WTC11 (cell line): ENCODE measurements at regions not wholly inside any gene's neighbourhood (a gene's known extent, or its start where the extent isn't known, plus 50 kb on each side); places are given as distances from the start of the nearest gene placed in this dataset.

Experiments
- ATAC-seq: fragments of 200-7000 bp; cut with Tn5 transposase; 2 replicates; pipeline ENCODE4 v1.10.0; 2021; ENCODE audit warnings: mild to moderate bottlenecking, moderate library complexity
- CTCF ChIA-PET: fragments of 300-600 bp; sonication (Branson Sonifier 250); formaldehyde crosslinking; loops from one replicate; lab custom pipeline; 2021; ENCODE audit warnings: antibody characterized with exemption; lab: Charles Lee
- POLR2A ChIA-PET: fragments of 350-600 bp; sonication (Branson Sonifier 250); formaldehyde crosslinking; loops from one replicate; lab custom pipeline; 2021; ENCODE audit warnings: antibody characterized with exemption; lab: Charles Lee
- DNase-seq: peaks from one replicate; pipeline ENCODE4 v3.0.0; 2021; ENCODE audit warnings: low spot score
- H3K27ac Mint-ChIP-seq: 2 replicates; pipeline ENCODE4 v1.8.0; 2021; ENCODE audit warnings: mixed read lengths
- H3K27me3 Mint-ChIP-seq: 2 replicates; pipeline ENCODE4 v1.8.0; 2021; ENCODE audit warnings: low read depth, mild to moderate bottlenecking, moderate library complexity, mixed read lengths
- H3K36me3 Mint-ChIP-seq: 2 replicates; pipeline ENCODE4 v1.8.0; 2021; ENCODE audit warnings: mixed read lengths
- H3K4me1 Mint-ChIP-seq: 2 replicates; pipeline ENCODE4 v1.8.0; 2022; ENCODE audit warnings: mixed read lengths
- H3K4me3 Mint-ChIP-seq: 2 replicates; pipeline ENCODE4 v1.8.0; 2021; ENCODE audit warnings: mild to moderate bottlenecking, moderate library complexity, mixed read lengths
- H3K9me3 Mint-ChIP-seq: 2 replicates; pipeline ENCODE4 v1.8.0; 2021; ENCODE audit warnings: mixed read lengths
- CREB1 ChIP-seq: sonication (generic); formaldehyde crosslinking; IDR thresholded peaks from 2 replicates; pipeline ENCODE4 v1.8.0; 2023; ENCODE audit warnings: mild to moderate bottlenecking, missing genetic modification reagents
- EMX1 ChIP-seq: fragments of 250-450 bp; sonication (Bioruptor Pico); IDR thresholded peaks from 2 replicates; pipeline ENCODE4 v1.8.0; 2021; ENCODE audit warnings: mild to moderate bottlenecking
- ESRRA ChIP-seq: sonication (generic); formaldehyde crosslinking; IDR thresholded peaks from 2 replicates; pipeline ENCODE4 v1.8.1; 2022; ENCODE audit warnings: mild to moderate bottlenecking, missing genetic modification reagents, borderline replicate concordance
- FOXJ3 ChIP-seq: sonication (generic); formaldehyde crosslinking; IDR thresholded peaks from 2 replicates; pipeline ENCODE4 v1.9.0; 2021; ENCODE audit warnings: missing genetic modification reagents, mild to moderate bottlenecking, borderline replicate concordance
- FOXP1 ChIP-seq: sonication (generic); formaldehyde crosslinking; IDR thresholded peaks from 2 replicates; pipeline ENCODE4 v1.8.0; 2022; ENCODE audit warnings: missing genetic modification reagents, mild to moderate bottlenecking, moderate library complexity, borderline replicate concordance
- GRHL2 ChIP-seq: fragments of 250-450 bp; sonication (Bioruptor Pico); IDR thresholded peaks from 2 replicates; pipeline ENCODE4 v1.8.0; 2022; ENCODE audit warnings: mild to moderate bottlenecking, moderate library complexity; ENCODE audit not compliant: insufficient replicate concordance, severe bottlenecking
- GTF2I ChIP-seq: fragments of 250-450 bp; sonication (Bioruptor Pico); conservative IDR thresholded peaks from 2 replicates; pipeline ENCODE4 v1.4.0; 2021; ENCODE audit warnings: mild to moderate bottlenecking
- JAZF1 ChIP-seq: fragments of 250-450 bp; sonication (Bioruptor Pico); IDR thresholded peaks from 2 replicates; pipeline ENCODE4 v1.9.0; 2021; ENCODE audit warnings: moderate library complexity, mild to moderate bottlenecking, inconsistent platforms
- NFE2L1 ChIP-seq: sonication (generic); formaldehyde crosslinking; IDR thresholded peaks from 2 replicates; pipeline ENCODE4 v1.8.1; 2023; ENCODE audit warnings: missing genetic modification reagents
- NFYB ChIP-seq: sonication (generic); formaldehyde crosslinking; conservative IDR thresholded peaks from 2 replicates; pipeline ENCODE4 v1.8.0; 2022; ENCODE audit warnings: low read depth, missing genetic modification reagents
- SOX15 ChIP-seq: fragments of 250-450 bp; sonication (Bioruptor Pico); IDR thresholded peaks from 2 replicates; pipeline ENCODE4 v1.9.0; 2021; ENCODE audit warnings: mild to moderate bottlenecking
- TEAD1 ChIP-seq: sonication (generic); formaldehyde crosslinking; IDR thresholded peaks from 2 replicates; pipeline ENCODE4 v1.8.0; 2022; ENCODE audit warnings: mild to moderate bottlenecking, missing genetic modification reagents
- TP53 ChIP-seq: sonication (generic); formaldehyde crosslinking; IDR thresholded peaks from 2 replicates; pipeline ENCODE4 v1.8.1; 2023; ENCODE audit warnings: mild to moderate bottlenecking, missing genetic modification reagents
- ZNF121 ChIP-seq: sonication (generic); formaldehyde crosslinking; IDR thresholded peaks from 2 replicates; pipeline ENCODE4 v1.8.0; 2023; ENCODE audit warnings: missing genetic modification reagents
- ZNF138 ChIP-seq: sonication (generic); formaldehyde crosslinking; conservative IDR thresholded peaks from 2 replicates; pipeline ENCODE4 v1.8.1; 2022; ENCODE audit warnings: mild to moderate bottlenecking, moderate library complexity, missing genetic modification reagents
- ZNF219 ChIP-seq: sonication (generic); formaldehyde crosslinking; IDR thresholded peaks from 2 replicates; pipeline ENCODE4 v1.8.0; 2023; ENCODE audit warnings: missing genetic modification reagents, mild to moderate bottlenecking, borderline replicate concordance
- TF ChIP-seq, protein P1 (sequence below): sonication (generic); formaldehyde crosslinking; IDR thresholded peaks from 2 replicates; pipeline ENCODE4 v1.8.0; 2022; ENCODE audit warnings: mild to moderate bottlenecking, missing genetic modification reagents
- TF ChIP-seq, protein P2 (sequence below): fragments of 250-450 bp; sonication (Bioruptor Pico); IDR thresholded peaks from 2 replicates; pipeline ENCODE4 v1.9.0; 2021; ENCODE audit warnings: mild to moderate bottlenecking
- TF ChIP-seq, protein P3 (sequence below): sonication (generic); formaldehyde crosslinking; IDR thresholded peaks from 2 replicates; pipeline ENCODE4 v1.8.1; 2022; ENCODE audit warnings: mild to moderate bottlenecking, missing genetic modification reagents, moderate library complexity, borderline replicate concordance
- TF ChIP-seq, protein P4 (sequence below): sonication (generic); formaldehyde crosslinking; IDR thresholded peaks from 2 replicates; pipeline ENCODE4 v1.8.1; 2023; ENCODE audit warnings: mild to moderate bottlenecking, missing genetic modification reagents, borderline replicate concordance
- TF ChIP-seq, protein P5 (sequence below): sonication (generic); formaldehyde crosslinking; IDR thresholded peaks from 2 replicates; pipeline ENCODE4 v1.8.0; 2023; ENCODE audit warnings: missing genetic modification reagents

DNA sequence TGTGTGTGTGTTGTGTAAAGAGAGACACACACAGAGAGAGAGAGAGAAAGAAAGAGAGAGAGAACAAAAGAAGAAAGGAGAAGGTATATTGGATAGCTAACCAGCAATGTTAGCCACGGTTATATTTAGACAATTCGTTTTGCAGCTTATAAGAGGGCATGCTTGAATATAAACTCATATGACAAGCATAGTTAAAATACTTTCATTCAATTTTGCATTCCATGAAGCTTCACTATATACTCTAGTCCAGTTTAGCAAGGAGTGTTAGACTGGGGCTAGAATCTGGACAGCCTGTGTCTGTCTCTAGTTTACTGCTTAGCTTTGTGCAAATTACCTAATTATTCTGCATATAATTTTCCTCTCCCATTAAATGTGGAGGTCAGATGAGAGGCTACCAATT lies 525.9 kb upstream of the ZFP42 start (continued):
- TF ChIP-seq, protein P1, sequence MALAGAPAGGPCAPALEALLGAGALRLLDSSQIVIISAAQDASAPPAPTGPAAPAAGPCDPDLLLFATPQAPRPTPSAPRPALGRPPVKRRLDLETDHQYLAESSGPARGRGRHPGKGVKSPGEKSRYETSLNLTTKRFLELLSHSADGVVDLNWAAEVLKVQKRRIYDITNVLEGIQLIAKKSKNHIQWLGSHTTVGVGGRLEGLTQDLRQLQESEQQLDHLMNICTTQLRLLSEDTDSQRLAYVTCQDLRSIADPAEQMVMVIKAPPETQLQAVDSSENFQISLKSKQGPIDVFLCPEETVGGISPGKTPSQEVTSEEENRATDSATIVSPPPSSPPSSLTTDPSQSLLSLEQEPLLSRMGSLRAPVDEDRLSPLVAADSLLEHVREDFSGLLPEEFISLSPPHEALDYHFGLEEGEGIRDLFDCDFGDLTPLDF: no peak
- TF ChIP-seq EMX1 (CRISPR knock-in tag) (no peak), ESRRA (CRISPR knock-in tag) (no peak)
- TF ChIP-seq, protein P2, sequence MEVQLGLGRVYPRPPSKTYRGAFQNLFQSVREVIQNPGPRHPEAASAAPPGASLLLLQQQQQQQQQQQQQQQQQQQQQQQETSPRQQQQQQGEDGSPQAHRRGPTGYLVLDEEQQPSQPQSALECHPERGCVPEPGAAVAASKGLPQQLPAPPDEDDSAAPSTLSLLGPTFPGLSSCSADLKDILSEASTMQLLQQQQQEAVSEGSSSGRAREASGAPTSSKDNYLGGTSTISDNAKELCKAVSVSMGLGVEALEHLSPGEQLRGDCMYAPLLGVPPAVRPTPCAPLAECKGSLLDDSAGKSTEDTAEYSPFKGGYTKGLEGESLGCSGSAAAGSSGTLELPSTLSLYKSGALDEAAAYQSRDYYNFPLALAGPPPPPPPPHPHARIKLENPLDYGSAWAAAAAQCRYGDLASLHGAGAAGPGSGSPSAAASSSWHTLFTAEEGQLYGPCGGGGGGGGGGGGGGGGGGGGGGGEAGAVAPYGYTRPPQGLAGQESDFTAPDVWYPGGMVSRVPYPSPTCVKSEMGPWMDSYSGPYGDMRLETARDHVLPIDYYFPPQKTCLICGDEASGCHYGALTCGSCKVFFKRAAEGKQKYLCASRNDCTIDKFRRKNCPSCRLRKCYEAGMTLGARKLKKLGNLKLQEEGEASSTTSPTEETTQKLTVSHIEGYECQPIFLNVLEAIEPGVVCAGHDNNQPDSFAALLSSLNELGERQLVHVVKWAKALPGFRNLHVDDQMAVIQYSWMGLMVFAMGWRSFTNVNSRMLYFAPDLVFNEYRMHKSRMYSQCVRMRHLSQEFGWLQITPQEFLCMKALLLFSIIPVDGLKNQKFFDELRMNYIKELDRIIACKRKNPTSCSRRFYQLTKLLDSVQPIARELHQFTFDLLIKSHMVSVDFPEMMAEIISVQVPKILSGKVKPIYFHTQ (CRISPR knock-in tag): no peak

DNA sequence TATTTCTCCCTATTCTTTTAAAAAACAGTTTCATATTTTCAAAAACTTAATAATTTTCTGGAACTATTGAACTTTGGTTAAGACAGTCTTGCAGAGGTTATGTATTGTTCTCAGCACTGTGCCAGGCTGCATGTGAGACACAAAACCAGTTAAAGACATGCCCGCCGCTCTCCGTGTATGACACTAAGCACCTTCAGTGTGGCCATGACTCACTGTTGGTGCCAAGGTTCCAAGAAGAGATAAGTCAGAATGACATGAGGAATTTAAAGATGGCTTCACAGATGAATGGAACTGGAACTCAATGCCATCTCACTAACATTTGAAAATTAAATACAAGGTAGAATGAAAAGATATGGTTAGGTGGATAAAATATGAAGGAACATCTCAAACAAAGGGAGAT lies 525.5 kb upstream of the ZFP42 start:
- no peak for TF ChIP-seq ZNF121
- TF ChIP-seq, protein P3, sequence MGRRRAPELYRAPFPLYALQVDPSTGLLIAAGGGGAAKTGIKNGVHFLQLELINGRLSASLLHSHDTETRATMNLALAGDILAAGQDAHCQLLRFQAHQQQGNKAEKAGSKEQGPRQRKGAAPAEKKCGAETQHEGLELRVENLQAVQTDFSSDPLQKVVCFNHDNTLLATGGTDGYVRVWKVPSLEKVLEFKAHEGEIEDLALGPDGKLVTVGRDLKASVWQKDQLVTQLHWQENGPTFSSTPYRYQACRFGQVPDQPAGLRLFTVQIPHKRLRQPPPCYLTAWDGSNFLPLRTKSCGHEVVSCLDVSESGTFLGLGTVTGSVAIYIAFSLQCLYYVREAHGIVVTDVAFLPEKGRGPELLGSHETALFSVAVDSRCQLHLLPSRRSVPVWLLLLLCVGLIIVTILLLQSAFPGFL (CRISPR knock-in tag): no peak
- no peak for TF ChIP-seq TP53 (CRISPR knock-in tag)
- TF ChIP-seq GTF2I (CRISPR knock-in tag): no peak
- no peak for TF ChIP-seq TEAD1
- no peak for TF ChIP-seq ESRRA (CRISPR knock-in tag)
- no peak for TF ChIP-seq NFYB (CRISPR knock-in tag)
- no peak for TF ChIP-seq FOXP1
- TF ChIP-seq, protein P4, sequence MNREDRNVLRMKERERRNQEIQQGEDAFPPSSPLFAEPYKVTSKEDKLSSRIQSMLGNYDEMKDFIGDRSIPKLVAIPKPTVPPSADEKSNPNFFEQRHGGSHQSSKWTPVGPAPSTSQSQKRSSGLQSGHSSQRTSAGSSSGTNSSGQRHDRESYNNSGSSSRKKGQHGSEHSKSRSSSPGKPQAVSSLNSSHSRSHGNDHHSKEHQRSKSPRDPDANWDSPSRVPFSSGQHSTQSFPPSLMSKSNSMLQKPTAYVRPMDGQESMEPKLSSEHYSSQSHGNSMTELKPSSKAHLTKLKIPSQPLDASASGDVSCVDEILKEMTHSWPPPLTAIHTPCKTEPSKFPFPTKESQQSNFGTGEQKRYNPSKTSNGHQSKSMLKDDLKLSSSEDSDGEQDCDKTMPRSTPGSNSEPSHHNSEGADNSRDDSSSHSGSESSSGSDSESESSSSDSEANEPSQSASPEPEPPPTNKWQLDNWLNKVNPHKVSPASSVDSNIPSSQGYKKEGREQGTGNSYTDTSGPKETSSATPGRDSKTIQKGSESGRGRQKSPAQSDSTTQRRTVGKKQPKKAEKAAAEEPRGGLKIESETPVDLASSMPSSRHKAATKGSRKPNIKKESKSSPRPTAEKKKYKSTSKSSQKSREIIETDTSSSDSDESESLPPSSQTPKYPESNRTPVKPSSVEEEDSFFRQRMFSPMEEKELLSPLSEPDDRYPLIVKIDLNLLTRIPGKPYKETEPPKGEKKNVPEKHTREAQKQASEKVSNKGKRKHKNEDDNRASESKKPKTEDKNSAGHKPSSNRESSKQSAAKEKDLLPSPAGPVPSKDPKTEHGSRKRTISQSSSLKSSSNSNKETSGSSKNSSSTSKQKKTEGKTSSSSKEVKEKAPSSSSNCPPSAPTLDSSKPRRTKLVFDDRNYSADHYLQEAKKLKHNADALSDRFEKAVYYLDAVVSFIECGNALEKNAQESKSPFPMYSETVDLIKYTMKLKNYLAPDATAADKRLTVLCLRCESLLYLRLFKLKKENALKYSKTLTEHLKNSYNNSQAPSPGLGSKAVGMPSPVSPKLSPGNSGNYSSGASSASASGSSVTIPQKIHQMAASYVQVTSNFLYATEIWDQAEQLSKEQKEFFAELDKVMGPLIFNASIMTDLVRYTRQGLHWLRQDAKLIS (CRISPR knock-in tag): no peak
- no peak for TF ChIP-seq CREB1 (CRISPR knock-in tag)
- TF ChIP-seq EMX1 (CRISPR knock-in tag): no peak
- TF ChIP-seq, protein P5, sequence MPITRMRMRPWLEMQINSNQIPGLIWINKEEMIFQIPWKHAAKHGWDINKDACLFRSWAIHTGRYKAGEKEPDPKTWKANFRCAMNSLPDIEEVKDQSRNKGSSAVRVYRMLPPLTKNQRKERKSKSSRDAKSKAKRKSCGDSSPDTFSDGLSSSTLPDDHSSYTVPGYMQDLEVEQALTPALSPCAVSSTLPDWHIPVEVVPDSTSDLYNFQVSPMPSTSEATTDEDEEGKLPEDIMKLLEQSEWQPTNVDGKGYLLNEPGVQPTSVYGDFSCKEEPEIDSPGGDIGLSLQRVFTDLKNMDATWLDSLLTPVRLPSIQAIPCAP: no peak
- no peak for TF ChIP-seq ZNF219 (CRISPR knock-in tag)
- TF ChIP-seq FOXJ3 (CRISPR knock-in tag): no peak
- TF ChIP-seq GRHL2 (CRISPR knock-in tag): no peak
- TF ChIP-seq SOX15: no peak
- TF ChIP-seq NFE2L1: no peak
- TF ChIP-seq ZNF138 (CRISPR knock-in tag): no peak
- no peak for TF ChIP-seq JAZF1 (CRISPR knock-in tag)
- TF ChIP-seq, all 79 proteins: peak for 0
- no peak overlapping the region for H3K27ac Mint-ChIP-seq
- H3K4me1 Mint-ChIP-seq: no peaks in the 10 kb centered on the region
- ChIA-PET POLR2A (no interaction called here), CTCF (no interaction called here)
- H3K36me3 Mint-ChIP-seq: no peaks in the 10 kb centered on the region
- no peaks in the 10 kb centered on the region for H3K9me3 Mint-ChIP-seq
- ATAC-seq (no peak), DNase-seq (no peak)
- no peak overlapping the region for H3K4me3 Mint-ChIP-seq
- H3K27me3 Mint-ChIP-seq: no peaks in the 10 kb centered on the region
